Stimulated activated CD4-positive, alpha-beta T cell treated with anti-CD3 and anti-CD28 coated beads, Interleukin-4, amount 100 ng/mL, for 1 hour (primary cell): ENCODE measurements at regions not wholly inside any gene's neighbourhood (a gene's known extent, or its start where the extent isn't known, plus 50 kb on each side); places are given as distances from the start of the nearest gene placed in this dataset.

Experiments
- DNase-seq: peaks from one replicate; pipeline ENCODE4 v3.0.0-alpha.2; 2020

DNA sequence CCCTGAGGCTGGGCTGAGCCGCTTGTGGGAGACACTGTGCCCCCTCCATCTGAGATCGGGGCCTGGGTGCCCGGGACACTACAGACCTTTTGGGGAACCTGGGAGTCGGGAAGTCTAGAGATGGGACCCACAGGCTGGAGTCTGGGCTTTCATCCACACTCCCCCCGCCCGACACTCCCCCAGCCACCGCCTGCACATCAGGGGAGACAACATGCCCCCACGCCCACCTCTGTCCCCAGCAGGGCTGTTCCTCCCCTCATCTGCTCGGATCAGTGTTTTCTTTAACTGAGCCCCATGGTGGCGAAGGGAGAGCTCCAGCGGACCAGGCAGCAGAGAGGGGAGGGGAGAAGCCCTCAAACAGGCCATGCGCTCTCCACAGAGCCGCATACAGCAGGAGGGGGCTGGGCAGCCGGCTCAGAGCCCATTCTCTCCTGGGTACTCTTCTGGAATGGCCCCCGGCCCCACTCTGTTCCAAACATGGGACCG, 174.7 kb downstream of the IGLL1 start:
- no peak for DNase-seq

DNA sequence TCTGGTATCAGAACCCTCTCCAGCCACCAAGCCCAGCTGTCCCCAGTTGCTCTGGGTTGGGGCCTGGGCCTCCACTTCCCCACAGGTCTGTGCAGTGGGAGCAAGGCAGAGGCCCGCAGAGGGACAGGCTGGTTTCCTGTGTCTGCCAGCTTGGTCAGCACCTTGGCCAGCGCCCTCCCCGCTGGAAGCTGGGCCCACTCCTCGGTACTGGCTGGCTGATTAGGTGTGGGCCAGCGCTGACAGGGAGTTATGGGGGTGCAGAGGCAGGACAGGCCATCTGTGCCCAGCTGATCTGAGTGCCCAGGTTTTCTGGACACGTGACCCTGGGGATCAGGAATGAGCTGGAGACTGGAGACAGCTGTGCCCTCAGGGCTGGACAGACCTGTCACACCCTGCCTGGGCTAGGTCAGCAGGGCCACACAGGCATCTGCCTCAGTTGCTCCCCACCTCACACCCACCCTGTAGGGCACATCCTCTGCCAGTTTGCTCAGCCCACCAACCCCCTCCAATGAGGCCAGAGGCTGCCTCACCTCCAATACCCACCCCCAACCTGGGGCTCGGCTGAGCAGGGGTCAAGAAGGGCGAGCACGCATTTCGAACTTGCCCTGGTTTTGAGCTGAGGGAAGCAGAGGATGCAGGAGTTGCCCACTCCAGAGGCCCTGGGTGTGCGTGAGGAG, 175.3 kb downstream of the IGLL1 start:
- DNase-seq, result no peak

DNA sequence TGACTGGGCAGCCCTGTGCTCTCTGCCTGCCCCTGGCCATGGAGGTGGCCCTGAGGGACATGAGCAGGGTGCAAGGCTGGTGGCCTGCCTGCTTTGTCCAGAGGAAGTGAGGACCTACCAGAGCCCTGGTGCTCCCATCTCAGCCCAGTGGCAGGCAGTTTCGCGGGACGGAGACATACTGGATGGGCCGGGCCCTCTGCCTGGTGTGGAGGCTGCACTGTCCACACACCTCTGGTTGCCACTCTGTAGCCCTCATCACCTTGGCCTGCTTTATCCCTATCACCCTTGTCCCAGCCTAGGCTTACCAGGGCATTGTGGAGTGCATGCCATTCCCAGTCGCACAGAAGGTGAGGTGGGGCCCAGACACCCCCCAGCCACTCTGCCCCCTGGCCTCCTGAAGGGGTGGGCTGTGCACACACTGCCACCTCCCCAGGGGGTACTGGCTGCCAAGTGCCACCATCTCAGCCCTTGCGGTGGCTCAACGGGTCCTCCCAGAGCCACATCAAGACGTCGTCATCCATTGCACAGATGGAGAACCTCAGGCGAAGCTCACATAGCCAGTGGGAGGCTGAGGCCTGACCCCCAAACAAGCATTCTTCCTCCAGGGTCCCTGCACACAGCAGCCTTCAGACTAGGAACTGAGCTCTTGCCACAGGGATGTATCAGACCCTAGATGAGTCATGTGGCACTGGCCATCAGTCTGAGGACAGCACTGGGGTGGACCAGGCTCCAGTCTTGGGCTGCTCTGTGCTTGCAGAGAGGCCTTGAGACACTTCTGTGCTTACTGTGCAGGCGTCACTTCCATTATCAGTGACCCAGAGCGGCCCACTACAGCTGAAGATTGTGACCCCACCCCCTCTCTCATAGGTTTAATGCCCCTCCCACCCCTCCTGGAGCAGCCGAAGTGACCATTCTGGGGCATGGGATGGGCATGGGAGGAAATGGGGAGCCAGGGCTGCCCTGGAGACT, 176.1 kb downstream of the IGLL1 start:
- no peak for DNase-seq

DNA sequence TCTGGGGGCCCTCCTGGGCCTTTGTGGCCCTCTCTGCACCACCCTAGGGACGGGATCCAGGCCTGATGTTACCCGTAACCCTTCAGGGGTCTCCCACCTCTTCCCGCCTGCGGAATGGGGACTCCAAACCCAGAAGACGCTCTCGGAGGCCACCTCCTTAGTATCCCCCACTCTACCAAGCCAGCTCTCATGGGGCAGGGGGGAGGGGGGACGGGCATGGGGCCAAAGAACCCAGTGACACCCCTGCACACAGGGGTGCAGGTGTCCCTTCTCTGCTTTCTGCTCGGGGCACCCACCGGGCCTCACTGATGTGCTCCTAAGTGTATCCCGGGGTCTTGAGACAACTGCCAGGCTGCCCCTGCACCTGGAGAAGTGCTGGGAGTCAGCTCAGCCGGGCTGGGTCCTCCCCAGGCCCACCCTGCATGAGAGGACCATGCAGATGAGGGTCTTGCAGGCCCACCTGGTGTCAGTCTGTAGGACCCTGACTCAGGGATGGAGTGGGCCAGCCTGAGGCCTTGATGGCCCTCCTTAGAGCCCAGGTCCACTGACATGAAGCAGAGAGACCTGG, 176.9 kb downstream of the IGLL1 start:
- no peak for DNase-seq

DNA sequence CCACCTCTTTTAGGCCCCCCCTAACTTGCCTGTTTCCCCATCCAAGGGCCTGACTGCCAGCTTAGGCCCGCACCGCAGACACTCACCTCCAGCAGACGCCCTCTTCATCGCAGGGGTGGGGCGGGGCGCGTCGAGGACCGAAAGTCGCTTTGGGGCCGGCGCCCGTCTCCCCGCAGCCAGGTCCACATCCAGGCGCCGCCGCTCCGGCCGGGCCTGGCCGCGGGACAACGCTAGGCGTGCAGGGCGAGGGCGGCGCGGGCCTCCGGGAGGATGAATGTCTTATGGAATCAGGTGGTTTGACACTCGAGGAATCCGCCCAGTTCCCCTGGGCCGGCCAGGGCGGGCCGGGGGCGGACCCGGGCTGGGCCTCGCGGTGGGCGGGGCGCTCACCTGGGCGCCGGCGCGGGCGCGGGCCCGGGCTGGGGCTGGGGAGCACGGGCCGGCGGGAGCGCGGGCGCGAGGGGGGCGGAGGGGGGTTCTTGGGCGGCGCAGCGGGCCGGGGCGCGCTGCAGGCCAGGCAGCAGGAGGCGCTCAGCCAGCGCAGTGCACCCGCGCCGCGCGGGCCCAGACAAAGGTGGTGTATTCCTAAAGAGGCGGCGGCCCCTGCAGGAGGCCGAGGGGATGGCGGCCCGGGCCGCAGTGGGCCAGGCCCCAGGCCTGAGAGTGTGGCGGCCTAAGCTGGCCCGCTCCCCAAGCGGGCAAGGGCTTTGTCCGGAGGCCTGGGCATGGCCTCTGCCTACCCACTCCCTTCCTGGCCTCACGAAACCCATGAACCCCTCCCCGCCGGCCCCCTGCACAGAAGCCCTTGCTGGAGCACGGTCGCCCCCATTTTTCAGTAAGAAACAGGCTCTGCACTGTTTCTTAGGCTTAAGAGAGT, 177.6 kb downstream of the IGLL1 start:
- peak; percentile 53 for DNase-seq

DNA sequence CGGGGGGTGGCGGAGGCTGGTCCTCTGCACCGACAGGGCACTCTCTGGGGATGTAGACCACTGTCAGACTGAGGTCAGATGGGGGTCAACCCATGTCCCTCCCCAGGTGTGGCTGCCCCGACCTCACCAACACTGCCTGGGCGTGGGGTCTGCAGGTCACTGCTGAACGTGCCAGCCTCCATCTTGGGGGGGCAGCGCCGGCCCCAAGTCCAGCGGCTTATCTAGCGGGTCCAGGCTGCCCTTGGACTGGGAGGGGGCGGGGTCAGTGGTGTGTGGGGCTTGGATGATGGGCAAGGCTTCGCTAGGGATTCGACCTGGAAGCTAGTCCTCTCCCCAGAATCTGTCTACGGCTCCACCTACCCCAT, 178.2 kb downstream of the IGLL1 start:
- no peak for DNase-seq

DNA sequence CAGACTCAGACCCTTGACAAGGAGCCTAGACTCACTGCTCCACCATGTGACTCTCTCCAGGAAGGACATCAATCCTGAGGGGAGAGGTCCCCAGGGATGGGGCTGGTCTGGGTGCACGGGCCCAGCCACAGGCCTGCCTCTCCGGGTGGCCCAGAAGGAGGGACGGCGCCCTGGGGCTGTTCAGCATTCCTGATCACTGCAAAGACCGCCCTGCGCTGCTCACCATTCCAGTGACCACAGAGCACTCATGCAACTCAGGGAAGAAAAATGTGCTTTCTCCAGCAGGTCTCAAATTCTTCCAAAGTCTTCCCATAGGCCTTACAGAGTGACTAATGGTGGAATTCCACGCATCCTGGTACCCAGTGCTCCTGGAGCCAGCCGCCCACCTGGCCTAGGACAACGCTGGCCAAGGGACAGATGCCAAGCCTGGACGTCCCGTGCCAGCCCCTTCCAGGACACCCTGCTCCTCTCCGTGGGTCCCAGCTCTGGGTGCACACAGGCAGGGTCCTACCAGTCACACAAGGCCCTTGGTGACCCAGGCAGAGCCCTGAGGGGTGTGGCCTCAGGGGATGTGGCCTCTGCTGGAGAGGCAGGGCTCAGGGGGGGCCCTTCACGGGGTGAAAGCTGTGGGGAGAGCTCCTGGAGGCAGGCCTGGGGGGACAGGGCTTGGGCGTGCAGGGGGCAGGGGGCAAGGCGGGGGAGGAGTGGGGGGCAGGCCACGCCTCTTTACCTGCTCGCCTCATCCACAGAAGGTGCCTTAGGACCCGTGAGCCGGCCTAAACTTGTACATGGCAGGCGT, 178.8 kb downstream of the IGLL1 start:
- no peak for DNase-seq

DNA sequence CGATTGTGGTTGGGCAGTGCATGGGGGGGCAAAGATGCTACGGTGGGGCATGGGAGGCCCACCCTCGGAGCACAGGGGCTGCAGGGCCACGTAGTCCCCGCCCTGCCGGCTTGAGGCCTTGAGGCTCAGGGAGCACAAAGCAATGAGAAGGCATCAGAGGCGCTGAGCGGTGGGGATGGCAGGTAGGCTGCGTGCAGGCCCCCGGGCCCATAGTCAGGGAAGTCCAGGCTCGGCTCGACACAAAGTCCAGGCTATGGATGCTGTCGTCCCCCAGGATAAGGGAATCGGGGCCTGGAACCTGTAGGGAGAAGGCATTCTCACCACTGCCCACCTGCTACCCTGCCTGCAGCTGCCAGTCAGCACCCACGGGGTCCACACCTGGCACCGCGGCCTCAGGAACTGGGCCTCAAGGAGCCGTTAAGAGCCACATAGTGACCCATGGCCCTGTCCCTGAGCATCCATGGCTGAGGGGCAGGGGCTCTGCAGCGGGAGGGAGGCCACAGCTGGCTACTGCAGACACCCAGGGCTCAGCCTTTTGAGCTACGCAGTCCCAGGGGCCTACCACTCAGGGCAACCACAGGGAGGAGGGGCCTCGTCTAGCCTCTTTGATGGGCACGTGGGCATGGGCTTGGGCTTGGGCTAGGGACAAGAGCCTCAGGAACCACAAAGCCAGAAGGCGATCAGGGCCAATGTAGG, 179.7 kb downstream of the IGLL1 start:
- no peak for DNase-seq

DNA sequence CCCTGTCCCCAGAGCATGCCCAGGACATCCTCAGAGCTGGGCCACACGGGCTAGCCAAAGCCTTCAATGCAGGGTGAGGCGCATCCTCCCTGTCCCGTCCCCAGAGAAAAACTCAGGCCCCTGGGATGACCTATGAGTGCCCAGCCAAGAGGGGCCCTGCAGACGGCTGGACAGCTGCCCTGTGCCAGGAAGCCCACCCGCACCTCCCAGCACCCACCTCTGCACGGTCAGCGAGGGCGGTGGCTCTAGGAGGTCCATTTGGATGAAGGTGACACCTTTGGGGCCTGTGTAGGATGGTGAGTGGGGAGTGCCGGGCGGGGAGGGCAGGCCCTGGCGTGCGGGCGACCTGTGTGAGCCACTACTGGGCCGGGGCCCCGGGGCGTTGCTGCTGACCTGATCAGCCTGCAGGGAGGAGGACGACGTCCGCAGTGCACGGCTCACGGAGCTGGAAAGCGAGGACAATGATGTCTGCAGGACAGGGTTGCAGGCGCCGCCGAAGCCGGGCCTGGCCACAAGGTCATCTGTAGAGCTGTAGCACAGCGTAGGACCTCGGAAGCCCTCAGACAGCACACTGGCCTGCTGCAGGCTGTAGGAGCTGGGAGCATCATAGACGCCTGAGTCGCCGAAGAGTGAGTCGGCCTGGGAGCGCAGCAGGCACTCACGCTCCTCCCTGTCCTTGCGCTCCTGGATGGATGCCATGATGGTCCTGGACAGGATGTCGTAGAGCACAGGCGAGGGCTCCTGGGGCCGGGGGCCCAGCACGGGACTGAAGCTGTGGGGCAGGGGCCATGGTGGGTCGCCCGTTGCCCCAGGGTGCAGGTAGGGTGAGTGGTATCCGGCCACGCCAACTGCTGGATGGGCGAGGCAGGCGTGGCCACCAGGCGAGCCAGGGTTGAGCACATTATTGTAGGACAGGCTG, 180.5 kb downstream of the IGLL1 start:
- DNase-seq, result no peak

DNA sequence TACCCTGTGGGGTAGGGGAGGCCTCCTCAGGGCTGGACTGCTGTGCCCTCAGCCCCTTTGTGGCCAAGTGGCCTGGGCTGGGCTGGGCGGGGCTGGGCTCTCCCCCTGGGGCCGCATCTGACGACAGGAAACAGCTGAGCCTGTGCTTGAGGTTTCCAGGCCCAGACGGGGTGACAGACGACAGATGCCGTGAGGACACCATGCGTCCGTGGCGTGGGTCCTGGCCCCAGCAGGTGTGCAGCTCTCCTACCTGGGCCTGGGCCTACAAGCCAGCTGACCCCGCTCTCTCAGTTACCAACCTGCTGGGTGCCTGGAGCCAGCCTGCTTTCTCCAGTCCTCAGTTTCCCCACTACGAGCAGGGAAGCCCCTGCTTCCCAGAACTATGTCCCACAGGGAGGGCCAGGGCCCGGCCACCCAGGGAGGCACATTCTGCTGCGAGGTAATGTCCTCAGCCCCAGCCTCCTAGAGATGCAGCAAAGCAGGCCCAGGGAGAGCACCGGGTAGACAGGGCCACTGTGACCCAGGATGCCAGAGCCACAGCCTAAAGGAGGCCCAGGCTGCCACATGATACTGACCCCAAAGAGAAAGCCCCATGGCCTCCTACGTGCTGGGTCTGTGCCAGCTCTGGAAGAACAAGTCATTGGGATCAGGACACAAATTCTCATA, 181.3 kb downstream of the IGLL1 start:
- no peak for DNase-seq

DNA sequence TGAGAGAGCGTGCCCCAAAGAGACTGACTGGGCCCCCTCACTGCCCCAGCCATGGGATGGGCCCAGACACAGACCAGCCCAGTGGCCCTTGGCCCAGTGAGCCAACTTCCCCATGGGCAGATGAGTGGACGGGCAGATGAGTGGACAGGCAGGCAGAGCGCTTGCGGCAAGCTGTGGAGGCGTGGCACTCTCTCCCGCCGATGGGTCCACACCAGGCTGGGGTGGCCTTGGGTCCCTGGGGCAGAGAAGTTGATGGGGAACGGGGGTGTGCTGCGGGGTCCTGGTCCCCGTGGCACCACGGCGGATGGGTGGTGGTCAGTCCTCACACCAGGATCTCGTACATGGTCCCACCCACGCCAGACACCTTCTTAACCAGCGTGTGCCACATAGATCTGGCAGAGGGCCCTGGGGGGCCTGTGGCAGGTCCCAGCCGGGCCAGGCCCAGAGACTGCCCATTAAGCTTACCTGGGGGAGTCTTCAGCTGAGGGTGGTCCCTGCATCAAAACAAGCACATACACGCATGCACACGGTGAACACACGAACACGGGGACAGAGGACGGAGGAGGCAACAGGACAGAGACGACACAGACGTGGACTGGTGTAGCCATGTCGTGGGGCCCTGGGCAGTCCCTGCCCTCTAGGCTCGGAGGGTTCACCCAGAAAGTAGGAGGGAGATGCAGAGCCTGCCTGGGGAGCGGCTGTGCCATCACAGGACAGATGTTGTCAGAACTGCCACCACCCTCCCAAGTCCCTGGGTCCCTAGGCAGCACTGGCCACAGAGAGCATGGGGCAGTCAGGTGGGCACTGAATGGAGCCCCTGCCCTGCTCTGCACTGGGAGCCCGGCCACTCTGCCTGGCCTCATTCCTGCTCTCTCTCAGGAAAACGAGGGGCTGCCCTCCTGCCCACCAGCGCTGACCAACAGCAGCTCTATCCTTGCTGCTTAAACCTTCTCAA, 182.2 kb downstream of the IGLL1 start:
- DNase-seq, result no peak

DNA sequence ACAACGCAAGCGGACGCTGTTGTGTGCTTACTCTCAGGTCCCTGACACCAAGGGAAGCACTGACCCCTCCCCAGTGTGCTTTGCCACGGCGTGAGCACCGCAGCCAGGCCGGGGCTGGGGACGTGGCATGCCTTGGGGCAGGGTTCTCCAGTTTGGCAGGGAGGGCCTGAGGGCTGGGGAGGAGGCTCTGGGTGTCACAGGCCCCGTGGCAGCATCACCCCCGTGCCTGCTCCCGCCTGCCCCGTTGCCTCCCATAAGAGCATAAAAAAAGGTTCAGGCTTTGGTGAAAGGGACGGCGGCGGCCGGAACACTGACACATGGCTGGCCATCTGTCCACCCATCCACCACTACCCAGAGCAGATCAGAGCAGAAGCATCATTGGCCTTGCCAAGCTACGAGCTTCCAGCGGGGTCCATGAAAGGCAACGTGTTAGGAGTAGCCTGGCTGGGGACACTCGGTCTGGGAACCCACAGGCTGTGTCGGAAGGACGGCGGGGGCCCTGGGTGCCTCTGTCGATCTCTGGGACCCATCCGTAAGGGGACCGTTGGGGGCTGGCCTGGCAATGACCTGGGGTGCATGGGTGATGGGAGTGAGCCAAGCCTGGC, 183.0 kb downstream of the IGLL1 start:
- DNase-seq, result no peak

DNA sequence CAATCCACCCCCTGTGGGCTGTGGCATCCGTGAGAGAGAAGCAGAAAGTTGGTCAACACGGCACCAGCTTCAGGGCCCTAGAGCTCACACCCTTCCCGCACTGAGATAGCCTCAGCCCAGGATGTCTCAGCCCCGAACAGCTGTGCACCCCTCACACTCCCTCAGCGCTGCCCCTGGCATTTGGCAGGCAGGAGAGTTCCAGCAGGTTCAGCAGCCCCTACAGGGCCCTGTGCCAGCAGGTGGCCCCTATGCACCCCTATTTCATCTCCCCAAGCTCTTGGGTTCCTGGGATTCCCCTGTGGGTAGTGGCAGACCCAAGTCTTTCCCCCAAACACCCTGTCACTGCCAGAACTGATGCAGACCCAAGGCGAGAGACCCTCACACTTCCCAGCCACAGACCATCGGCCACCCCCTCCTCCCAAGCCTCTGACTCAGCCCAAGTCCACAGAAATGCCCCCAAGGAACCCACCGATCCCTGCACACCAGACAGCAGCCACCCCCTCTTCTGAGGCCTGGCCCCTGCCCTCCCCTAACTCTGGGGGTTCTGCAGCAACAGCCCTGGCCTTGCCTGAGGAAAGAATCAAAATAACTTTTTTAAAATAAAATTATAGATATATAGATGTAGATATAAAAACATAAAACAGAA, 183.6 kb downstream of the IGLL1 start:
- DNase-seq, result no peak

DNA sequence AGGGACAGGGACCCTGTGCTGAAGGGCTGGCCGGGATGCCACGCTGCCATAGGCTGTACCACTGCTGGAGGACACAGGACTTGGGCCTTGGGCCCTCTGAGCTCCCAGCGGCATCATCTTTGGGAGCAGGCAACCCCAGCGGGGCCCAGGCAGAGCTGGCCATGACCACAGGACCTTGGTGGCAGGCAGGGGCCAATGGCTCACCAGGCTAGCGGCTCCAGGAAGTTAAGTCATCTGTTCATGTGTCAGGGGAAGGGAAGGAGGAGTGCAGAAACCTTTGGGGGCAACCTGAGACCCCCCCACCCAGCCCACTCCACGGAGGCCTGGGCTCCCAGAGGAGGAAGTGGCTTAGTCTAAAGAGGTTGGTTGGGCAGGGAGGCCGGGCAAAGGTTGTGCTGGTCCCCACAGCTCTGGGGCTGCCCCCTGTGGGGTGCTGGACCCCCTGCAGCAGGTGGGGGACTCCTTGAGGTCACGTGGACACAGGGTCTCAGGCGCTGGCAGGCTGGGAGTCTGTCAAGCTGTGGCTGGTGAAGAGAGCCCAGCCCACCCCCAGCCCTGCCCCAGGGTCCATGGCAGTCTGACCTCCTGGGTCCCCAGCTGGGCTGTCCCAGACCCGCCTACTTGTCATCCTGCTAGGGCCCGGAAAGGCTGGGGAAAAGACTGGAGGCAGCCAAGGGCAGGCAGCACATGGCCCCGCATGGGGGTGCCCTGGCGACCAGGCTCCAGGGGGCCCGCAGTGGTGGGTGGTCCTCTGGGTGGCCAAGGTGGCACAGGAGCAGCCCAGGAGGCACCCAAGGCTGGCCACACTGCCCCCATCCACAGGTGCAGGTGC, 184.3 kb downstream of the IGLL1 start:
- no peak for DNase-seq

DNA sequence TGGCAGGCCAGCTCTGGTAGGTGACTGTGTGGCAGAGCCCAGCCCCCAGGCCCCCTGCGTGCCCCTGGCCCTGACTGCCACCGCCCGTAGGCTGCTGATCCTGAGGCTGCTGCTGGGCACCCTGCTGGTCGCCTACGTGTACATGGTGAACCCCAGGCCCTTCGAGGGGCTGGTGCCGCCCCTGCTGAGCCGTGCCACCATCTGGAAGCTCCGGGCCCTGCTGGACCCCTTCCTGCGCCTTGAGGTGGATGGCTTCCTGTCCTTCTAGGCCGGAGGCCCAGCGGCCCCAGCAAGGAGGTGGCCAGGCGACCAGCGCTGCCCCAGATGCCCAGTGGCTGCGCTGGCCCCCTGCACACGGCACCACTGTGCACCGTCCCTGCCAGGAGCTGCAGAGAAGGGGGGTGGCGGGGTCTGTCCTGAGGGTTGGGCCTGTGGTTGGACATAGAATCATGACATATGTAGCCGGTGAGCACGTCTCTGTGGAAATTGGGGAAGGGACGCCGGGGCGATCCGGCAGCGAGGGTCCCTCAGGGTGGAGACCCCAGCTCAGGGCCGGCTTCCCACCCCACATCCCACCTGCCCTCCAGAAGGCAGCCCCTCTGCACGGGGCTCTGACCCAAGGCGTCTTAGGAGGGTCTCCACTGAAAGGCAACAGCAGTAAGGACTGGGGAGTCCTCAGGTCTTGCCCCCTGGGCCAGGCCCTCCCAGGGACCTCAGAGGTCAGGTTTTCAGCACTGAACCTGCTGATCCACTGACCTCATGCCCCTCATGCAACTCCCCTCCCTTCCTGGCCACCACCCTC, 185.4 kb downstream of the IGLL1 start:
- no peak for DNase-seq
